IgD-negative memory B cell (primary cell): ENCODE measurements at regions not wholly inside any gene's neighbourhood (a gene's known extent, or its start where the extent isn't known, plus 50 kb on each side); places are given as distances from the start of the nearest gene placed in this dataset.

Experiments used
- H3K27ac Mint-ChIP-seq, 3 donors: one replicate each; pipeline ENCODE4 v1.8.0; 2020 to 2022; ENCODE audit warnings: mild to moderate bottlenecking in 3 of 3, mixed read lengths in 3 of 3, moderate library complexity in 1 of 3
- H3K27me3 Mint-ChIP-seq: one replicate; pipeline ENCODE4 v1.8.0; 2021; ENCODE audit warnings: mixed read lengths
- H3K36me3 Mint-ChIP-seq: one replicate; pipeline ENCODE4 v1.8.0; 2020; ENCODE audit warnings: mild to moderate bottlenecking, mixed read lengths
- H3K4me1 Mint-ChIP-seq, 3 donors: one replicate each; pipeline ENCODE4 v1.8.0; 2020 to 2022; ENCODE audit warnings: mixed read lengths in 3 of 3, mild to moderate bottlenecking in 1 of 3
- H3K4me3 Mint-ChIP-seq, 4 donors: one replicate each; pipeline ENCODE4 v1.8.0; 2020 to 2022; ENCODE audit warnings: mild to moderate bottlenecking in 4 of 4, mixed read lengths in 4 of 4, moderate library complexity in 3 of 4
- H3K9me3 Mint-ChIP-seq, 3 donors: one replicate each; pipeline ENCODE4 v1.8.0; 2020 to 2021; ENCODE audit warnings: mixed read lengths in 3 of 3, mild to moderate bottlenecking in 1 of 3

- Mint-ChIP-seq H3K27ac (no peak overlapping the region), H3K4me3 (no peak overlapping the region), H3K4me1 (peaks cover 0 to 2% (median 1%) of the 10 kb centered on the region in 3 donors), H3K27me3 (peaks cover 16% of the 10 kb centered on the region), H3K9me3 (peaks cover 0 to 2% (median 0%) of the 10 kb centered on the region in 3 donors), H3K36me3 (no peaks in the 10 kb centered on the region)
Observed at GRCh38 chr11:71062199-71062598, 190.2 kb downstream of the SHANK2 start.

GRCh38 chr11:71060391-71060791 lies 192.0 kb downstream of the SHANK2 start:
- Mint-ChIP-seq H3K27me3 (peaks cover 19% of the 10 kb centered on the region), H3K9me3 (peaks cover 0 to 2% (median 0%) of the 10 kb centered on the region in 3 donors), H3K36me3 (no peaks in the 10 kb centered on the region), H3K4me1 (peaks cover 0 to 1% (median 0%) of the 10 kb centered on the region in 3 donors), H3K27ac (no peak overlapping the region), H3K4me3 (no peak overlapping the region)

GRCh38 chr11:71059662-71060061 lies 192.7 kb downstream of the SHANK2 start:
- Mint-ChIP-seq H3K27ac (no peak overlapping the region), H3K4me3 (no peak overlapping the region), H3K27me3 (peaks cover 19% of the 10 kb centered on the region), H3K36me3 (no peaks in the 10 kb centered on the region), H3K9me3 (peaks cover 0 to 2% (median 0%) of the 10 kb centered on the region in 3 donors), H3K4me1 (no peaks in the 10 kb centered on the region)

GRCh38 chr11:71055925-71056324 lies 196.5 kb downstream of the SHANK2 start:
- peaks cover 0 to 2% (median 0%) of the 10 kb centered on the region in 3 donors for H3K9me3 Mint-ChIP-seq
- no peaks in the 10 kb centered on the region for H3K36me3 Mint-ChIP-seq
- H3K4me1 Mint-ChIP-seq, result no peaks in the 10 kb centered on the region
- H3K27ac Mint-ChIP-seq, result no peak overlapping the region
- peaks cover 5% of the 10 kb centered on the region for H3K27me3 Mint-ChIP-seq
- H3K4me3 Mint-ChIP-seq, result no peak overlapping the region
